ENCODE measurements at regions not wholly inside any gene's neighbourhood (a gene's known extent, or its start where the extent isn't known, plus 50 kb on each side); places are given as distances from the start of the nearest gene placed in this dataset.

DNA sequence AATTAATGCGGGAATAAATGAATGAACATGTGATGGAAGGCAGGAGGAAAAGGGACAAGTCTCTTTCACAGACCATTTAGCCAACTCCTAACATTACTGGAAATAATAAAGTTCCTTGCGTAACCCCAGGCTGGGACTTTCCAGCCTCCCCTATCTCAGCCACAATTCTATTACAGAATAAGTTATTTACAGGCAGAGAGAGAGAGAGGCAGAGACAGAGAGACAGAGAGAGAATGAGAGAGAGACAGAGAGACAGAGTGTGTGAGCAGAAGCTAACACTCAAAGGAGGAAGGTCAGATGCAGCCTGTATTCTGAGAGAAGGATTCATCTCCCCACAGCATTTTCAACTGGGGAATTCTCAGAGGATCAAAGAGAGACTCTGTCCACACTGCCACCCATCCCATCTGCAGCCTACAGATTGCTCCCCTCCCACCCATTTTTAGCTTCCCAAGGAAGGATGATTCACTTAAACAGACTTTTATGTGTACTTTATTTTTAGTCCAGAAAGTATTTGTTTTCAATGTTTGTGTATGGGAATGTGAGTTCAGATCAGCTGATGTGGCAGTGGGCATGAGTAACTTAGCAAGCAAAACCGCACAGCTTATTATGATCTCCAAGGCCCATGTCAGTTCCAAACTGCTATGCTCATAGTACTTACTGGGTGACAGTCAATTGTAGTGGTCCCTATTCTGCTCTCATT lies 165.7 kb downstream of the CAND1 start:
- Histone ChIP-seq H3K27ac (no peak overlapping the region), H3K27me3 (no peaks in the 10 kb centered on the region), H3K9me3 (no peaks in the 10 kb centered on the region), H3K4me1 (peaks cover 3% of the 10 kb centered on the region), H3K36me3 (ENCODE audit: low read depth, missing control alignments) (no peaks in the 10 kb centered on the region), H3K4me3 (no peak overlapping the region)
- intact Hi-C loops (cut with DNase I; ENCODE audit: low total_unique reads): no loop called here
- 54 to 61% methylated on average over 3 of the region's 3 CpGs for WGBS, 2 donors
- no peak for TF ChIP-seq POLR2A (IDR thresholded peaks at IDR 0.05)
- TF ChIP-seq CTCF (IDR thresholded peaks at IDR 0.05): no peak
- DNase-seq: no peak

- DNase-seq: no peak
- Histone ChIP-seq H3K36me3 (ENCODE audit: low read depth, missing control alignments) (no peaks in the 10 kb centered on the region), H3K4me3 (no peak overlapping the region), H3K9me3 (no peaks in the 10 kb centered on the region), H3K27me3 (no peaks in the 10 kb centered on the region), H3K27ac (no peak overlapping the region), H3K4me1 (peaks cover 2% of the 10 kb centered on the region)
- TF ChIP-seq CTCF (IDR thresholded peaks at IDR 0.05): no peak
- no peak for TF ChIP-seq POLR2A (IDR thresholded peaks at IDR 0.05)
- intact Hi-C loops (cut with DNase I; ENCODE audit: low total_unique reads): no loop called here
- WGBS, 2 donors: 70 to 80% methylated on average over 2 of the region's 2 CpGs
Measured at GRCh38 chr12:67436230-67436629, 167.1 kb downstream of the CAND1 start.

GRCh38 chr12:67437011-67437410 lies 167.9 kb downstream of the CAND1 start:
- H3K4me3 ChIP-seq: no peak overlapping the region
- intact Hi-C loops (cut with DNase I; ENCODE audit: low total_unique reads): no loop called here
- TF ChIP-seq CTCF (IDR thresholded peaks at IDR 0.05) (no peak), POLR2A (IDR thresholded peaks at IDR 0.05) (no peak)
- no peak for DNase-seq
- no peaks in the 10 kb centered on the region for H3K9me3 ChIP-seq
- H3K4me1 ChIP-seq: peaks cover 8% of the 10 kb centered on the region
- no peaks in the 10 kb centered on the region for H3K36me3 ChIP-seq (ENCODE audit: low read depth, missing control alignments)
- WGBS, 2 donors: 70 to 79% methylated on average over 2 of the region's 2 CpGs
- H3K27me3 ChIP-seq: no peaks in the 10 kb centered on the region
- H3K27ac ChIP-seq: no peak overlapping the region

DNA sequence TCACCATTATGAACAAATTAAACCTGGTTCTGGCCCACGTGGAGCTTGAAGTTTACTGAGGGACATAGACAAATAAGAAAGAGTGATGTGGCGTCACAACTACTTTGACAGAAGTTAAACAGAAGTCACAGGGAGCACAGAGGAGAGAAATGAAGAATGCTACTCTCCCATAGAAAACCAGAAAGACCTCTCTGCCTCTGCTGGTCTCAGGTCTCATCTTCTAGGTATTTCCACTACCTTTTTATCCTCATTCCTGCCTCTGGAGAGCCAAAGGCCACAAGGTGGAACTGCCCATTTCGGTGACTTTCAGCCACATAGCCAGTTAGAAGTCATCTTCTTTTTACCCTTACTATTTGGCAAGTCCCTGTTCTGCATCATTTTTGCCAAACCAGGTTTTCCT lies 170.5 kb downstream of the CAND1 start:
- TF ChIP-seq POLR2A (IDR thresholded peaks at IDR 0.05) (no peak), CTCF (IDR thresholded peaks at IDR 0.05) (no peak)
- intact Hi-C loops (cut with DNase I; ENCODE audit: low total_unique reads): no loop called here
- peaks cover 14% of the 10 kb centered on the region for H3K4me1 ChIP-seq
- no peak overlapping the region for H3K27ac ChIP-seq
- H3K27me3 ChIP-seq: no peaks in the 10 kb centered on the region
- H3K36me3 ChIP-seq (ENCODE audit: low read depth, missing control alignments): no peaks in the 10 kb centered on the region
- H3K9me3 ChIP-seq: no peaks in the 10 kb centered on the region
- 90 to 97% methylated on average over 3 of the region's 3 CpGs for WGBS, 2 donors
- no peak overlapping the region for H3K4me3 ChIP-seq
- DNase-seq: no peak

GRCh38 chr12:67441736-67442346 lies 172.7 kb downstream of the CAND1 start:
- intact Hi-C loops (cut with DNase I; ENCODE audit: low total_unique reads): no loop called here
- WGBS, 2 donors: 6% methylated on average over 12 of the region's 12 CpGs
- H3K27ac ChIP-seq: no peak overlapping the region

More at GRCh38 chr12:67441736-67442346, 172.7 kb downstream of the CAND1 start:
- H3K27me3 ChIP-seq: no peaks in the 10 kb centered on the region
- no peak overlapping the region for H3K4me3 ChIP-seq
- no peaks in the 10 kb centered on the region for H3K9me3 ChIP-seq
- TF ChIP-seq POLR2A (IDR thresholded peaks at IDR 0.05): no peak
- peak; percentile 58 to 79 (median 74) for TF ChIP-seq CTCF (IDR thresholded peaks at IDR 0.05)
- no peaks in the 10 kb centered on the region for H3K36me3 ChIP-seq (ENCODE audit: low read depth, missing control alignments)
- peaks cover 14% of the 10 kb centered on the region for H3K4me1 ChIP-seq
- peak; percentile 93 for DNase-seq

Measured in testis (tissue), 2 donors.